Coronary artery (tissue), 2 donors: ENCODE measurements at regions not wholly inside any gene's neighbourhood (a gene's known extent, or its start where the extent isn't known, plus 50 kb on each side); places are given as distances from the start of the nearest gene placed in this dataset.

Experiments used
- DNase-seq: peaks from one replicate; pipeline ENCODE4 v3.0.0-alpha.2; 2017; ENCODE audit warnings: low spot score
- H3K27ac ChIP-seq, 2 donors: fragments of 200-600 bp; sonication (generic); one replicate each; pipeline ENCODE4 v1.5.1; 2016 to 2019
- H3K4me3 ChIP-seq: fragments of 200-600 bp; sonication (generic); 2 replicates; pipeline ENCODE4 v1.5.1; 2016; ENCODE audit warnings: mild to moderate bottlenecking, moderate library complexity
- TF ChIP-seq, protein P1 (sequence below): fragments of 200-600 bp; sonication (generic); IDR thresholded peaks from one replicate; pipeline ENCODE4 v1.5.1; 2019; ENCODE audit warnings: antibody characterized with exemption

- Histone ChIP-seq H3K4me3 (no peak overlapping the region), H3K27ac (no peak overlapping the region)
- DNase-seq, result no peak
- TF ChIP-seq, protein P1, sequence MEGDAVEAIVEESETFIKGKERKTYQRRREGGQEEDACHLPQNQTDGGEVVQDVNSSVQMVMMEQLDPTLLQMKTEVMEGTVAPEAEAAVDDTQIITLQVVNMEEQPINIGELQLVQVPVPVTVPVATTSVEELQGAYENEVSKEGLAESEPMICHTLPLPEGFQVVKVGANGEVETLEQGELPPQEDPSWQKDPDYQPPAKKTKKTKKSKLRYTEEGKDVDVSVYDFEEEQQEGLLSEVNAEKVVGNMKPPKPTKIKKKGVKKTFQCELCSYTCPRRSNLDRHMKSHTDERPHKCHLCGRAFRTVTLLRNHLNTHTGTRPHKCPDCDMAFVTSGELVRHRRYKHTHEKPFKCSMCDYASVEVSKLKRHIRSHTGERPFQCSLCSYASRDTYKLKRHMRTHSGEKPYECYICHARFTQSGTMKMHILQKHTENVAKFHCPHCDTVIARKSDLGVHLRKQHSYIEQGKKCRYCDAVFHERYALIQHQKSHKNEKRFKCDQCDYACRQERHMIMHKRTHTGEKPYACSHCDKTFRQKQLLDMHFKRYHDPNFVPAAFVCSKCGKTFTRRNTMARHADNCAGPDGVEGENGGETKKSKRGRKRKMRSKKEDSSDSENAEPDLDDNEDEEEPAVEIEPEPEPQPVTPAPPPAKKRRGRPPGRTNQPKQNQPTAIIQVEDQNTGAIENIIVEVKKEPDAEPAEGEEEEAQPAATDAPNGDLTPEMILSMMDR, result no peak
Observed at GRCh38 chr13:105266615-105267014, 1268.8 kb downstream of the EFNB2 start.

DNA sequence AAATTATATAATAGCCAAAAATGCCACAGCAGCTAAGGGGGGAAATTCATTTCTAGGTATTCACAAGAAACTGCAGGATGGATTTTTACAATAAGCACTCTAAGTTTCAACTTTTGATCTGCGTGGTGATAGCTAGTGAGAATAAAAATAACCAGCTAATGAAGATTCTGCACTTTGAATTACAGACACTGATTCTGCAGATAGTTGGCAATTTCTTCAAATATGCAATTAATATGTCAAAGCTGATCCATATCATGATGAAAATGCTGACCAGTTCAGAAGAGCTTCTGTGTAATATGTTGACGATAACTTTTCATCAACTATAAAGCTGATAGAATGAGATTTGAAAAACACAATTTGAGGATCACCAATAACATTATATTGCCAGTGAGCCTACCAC is 1272.9 kb downstream of the EFNB2 start:
- TF ChIP-seq, protein P1, result no peak
- DNase-seq, result no peak
- H3K4me3 ChIP-seq, result no peak overlapping the region
- no peak overlapping the region for H3K27ac ChIP-seq

- no peak for DNase-seq
- TF ChIP-seq, protein P1, result no peak
- Histone ChIP-seq H3K27ac (no peak overlapping the region), H3K4me3 (no peak overlapping the region)
Observed at GRCh38 chr13:105259426-105259825, 1276.0 kb downstream of the EFNB2 start.

- TF ChIP-seq, protein P1, result no peak
- H3K27ac ChIP-seq, result no peak overlapping the region
- H3K4me3 ChIP-seq, result no peak overlapping the region
- DNase-seq, result no peak
Observed at GRCh38 chr13:105255472-105255871, 1280.0 kb downstream of the EFNB2 start.

DNA sequence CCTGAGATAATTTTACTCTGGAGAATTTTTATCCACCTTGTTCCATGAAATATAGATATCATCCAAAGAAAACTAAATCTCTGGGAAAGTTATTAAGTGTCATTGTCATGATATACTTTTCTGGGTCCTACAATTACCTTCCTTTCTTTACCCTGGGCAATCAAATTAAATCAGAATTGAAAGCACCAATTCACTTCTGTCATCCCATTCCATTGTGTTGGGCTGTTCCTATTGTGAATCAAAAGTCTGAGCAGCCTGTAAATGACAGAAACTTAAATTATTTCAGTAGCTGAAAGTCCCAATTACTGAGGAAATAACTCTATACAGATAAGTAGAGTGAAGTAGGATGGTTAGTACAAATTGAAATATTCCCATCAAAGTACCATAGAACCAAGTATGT is 1284.2 kb downstream of the EFNB2 start:
- H3K27ac ChIP-seq, result no peak overlapping the region
- DNase-seq, result no peak
- no peak overlapping the region for H3K4me3 ChIP-seq
- TF ChIP-seq, protein P1, result no peak

DNA sequence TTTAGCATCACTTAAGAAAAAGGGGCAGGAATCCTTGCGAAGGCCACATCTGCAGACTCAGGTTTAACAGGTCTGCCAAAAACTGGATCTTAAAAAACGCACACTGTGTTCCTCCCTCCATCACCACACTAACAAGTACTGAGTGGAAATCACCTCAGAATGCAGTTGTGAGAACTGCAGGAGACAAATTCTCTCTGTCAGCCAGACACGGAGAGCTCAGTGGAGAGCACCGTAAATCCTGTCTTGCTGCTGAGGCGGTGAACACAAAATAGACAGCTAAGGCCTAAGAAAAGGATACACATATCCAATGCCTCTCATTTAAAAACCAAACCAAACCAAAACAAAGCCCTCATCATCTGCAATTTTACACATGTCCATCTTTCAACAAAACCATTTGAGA is 1287.6 kb downstream of the EFNB2 start:
- DNase-seq, result no peak
- TF ChIP-seq, protein P1, result no peak

DNA sequence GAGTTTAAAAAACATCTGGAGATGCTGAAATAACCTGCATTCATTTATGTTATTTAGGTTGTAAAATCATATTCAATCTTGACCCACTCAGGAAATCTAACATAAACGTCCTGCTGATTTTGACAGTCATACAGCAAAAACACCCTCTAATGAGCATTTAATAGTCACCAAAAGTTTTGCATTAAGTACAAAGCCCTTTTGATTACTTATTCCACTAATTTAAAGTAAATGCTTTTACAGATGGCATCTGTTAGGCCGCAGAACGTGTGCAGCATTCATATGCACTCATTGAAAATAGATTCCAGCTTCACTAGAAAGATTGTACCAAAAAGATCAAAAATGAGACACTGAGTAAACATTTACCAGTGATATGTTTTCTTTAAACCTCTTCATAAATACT is 1295.1 kb downstream of the EFNB2 start:
- Histone ChIP-seq H3K4me3 (no peak overlapping the region), H3K27ac (no peak overlapping the region)
- TF ChIP-seq, protein P1, result no peak
- no peak for DNase-seq

More for the DNA sequence above, 1287.6 kb downstream of the EFNB2 start:
- Histone ChIP-seq H3K4me3 (no peak overlapping the region), H3K27ac (no peak overlapping the region)
